PFSK-1 (cell line): ENCODE measurements at regions not wholly inside any gene's neighbourhood (a gene's known extent, or its start where the extent isn't known, plus 50 kb on each side); places are given as distances from the start of the nearest gene placed in this dataset.

Experiments used
- FOXP2 ChIP-seq: optimal IDR thresholded peaks from 2 replicates; pipeline ENCODE3; 2011; ENCODE audit warnings: borderline replicate concordance, control low read depth, inconsistent platforms; ENCODE audit not compliant: insufficient read depth; ENCODE audit errors: extremely low read length, extremely low read depth
- POLR2AphosphoS5 ChIP-seq: IDR thresholded peaks from 2 replicates; pipeline ENCODE4 v1.6.1; 2012; ENCODE audit warnings: low read depth, mild to moderate bottlenecking, control low read depth, low read length, moderate library complexity
- REST ChIP-seq, 2 experiments: IDR thresholded peaks; 2 replicates each; pipeline versions ENCODE4 v1.6.1 to v1.8.0; 2011 to 2012; ENCODE audit warnings: low read depth in 2 of 2, low read length in 2 of 2, control low read depth in 1 of 2, inconsistent platforms in 1 of 2, mild to moderate bottlenecking in 1 of 2, moderate library complexity in 1 of 2; ENCODE audit not compliant: insufficient read depth in 1 of 2
- SIN3A ChIP-seq: IDR thresholded peaks from 2 replicates; pipeline ENCODE4 v1.6.1; 2012; ENCODE audit warnings: mild to moderate bottlenecking, low read length, moderate library complexity, borderline replicate concordance; ENCODE audit not compliant: insufficient read depth
- TAF1 ChIP-seq: IDR thresholded peaks from 2 replicates; pipeline ENCODE4 v1.6.1; 2012; ENCODE audit warnings: low read length, control low read depth, borderline replicate concordance; ENCODE audit not compliant: insufficient read depth

GRCh38 chr9:107614765-107615164 lies 125.2 kb upstream of the KLF4 start:
- TF ChIP-seq REST (IDR thresholded peaks at IDR 0.05; ENCODE audit: insufficient read depth in 1 of 2, low read depth in 2 of 2, low read length in 2 of 2) (no peak), POLR2AphosphoS5 (no peak), TAF1 (no peak), SIN3A (no peak), FOXP2 (no peak)
